UCSD-AML1 (cell line): ENCODE measurements at regions not wholly inside any gene's neighbourhood (a gene's known extent, or its start where the extent isn't known, plus 50 kb on each side); places are given as distances from the start of the nearest gene placed in this dataset.
"Not testable (repeated sequence)": the region's sequence is repeated elsewhere in the genome, so short reads cannot be mapped to it uniquely, and the experiment has no call there.

Experiments
- DNase-seq: peaks from one replicate; lab custom pipeline; 2025; ENCODE audit not compliant: unreplicated experiment; lab: John Stamatoyannopoulos, UW

DNA sequence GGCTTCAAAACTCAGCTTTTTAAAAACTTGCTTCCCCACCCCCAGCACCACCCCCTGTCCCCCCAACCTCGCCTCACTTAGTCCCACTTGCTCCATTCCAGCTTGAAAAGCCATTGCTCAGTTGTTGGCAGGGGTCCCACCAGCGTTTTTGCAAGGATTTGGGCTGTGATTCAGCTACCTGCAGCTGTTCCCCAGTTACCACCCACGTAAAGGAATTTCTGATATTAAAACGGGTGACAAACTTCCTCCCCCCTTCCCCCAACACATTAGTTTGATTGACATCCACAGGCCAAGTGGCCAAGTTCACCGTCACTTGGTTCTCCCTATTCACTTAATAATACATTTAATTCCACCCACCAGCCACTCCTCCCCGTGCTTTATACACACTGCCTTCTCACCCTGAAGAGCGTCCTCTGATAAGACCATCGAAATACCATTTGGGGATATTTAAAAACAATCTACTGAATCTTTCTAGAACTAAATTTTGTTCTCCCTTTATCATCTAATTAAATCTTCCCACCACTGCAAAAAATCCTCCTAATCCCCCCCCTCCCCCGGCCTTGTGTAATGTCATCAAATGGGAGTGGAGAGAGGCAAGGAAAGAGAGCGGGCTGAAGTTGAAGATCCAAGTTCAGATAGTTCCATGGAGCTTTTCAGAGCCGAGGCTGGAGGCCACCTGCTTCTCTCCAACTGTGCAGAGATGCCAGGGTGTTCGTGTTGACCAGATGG lies 55.1 kb downstream of the SOX9 start:
- DNase-seq = no peak

- no peak for DNase-seq
Measured at GRCh38 chr17:72176516-72176851, 55.7 kb downstream of the SOX9 start.

DNA sequence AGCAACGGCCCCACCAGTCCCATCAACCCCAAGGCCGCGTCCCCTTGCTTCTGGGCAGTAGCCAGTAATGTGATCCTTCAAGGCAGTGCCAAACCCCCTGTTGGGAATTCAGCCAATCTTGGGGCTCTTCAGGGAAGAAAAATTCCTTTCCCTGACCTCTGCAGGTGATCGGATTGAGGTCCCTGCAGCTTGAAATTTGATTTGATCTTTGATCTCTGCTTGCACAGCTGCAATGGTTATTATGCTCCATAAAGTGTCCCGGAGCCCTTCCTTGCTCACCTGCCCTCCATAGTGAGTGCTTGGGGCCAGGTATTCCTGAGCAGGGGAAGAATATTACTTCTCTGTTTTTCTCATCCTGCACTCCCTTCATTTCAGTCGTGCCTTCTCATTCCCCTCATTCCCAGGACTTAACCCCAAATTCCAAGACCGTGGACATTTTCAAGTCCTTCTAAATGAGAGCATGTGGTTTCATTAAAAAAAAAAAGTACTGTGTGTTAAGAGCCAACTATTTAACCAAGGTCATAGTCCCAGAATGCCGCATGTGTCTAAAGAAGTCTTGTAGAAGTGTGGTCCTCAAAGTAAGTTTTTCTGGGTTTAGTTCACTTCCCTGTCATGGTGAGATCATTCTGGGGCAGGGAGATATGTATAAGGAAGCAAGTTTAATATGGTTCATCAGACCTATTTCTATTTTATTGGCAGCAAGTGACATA lies 56.3 kb downstream of the SOX9 start:
- no peak for DNase-seq

DNA sequence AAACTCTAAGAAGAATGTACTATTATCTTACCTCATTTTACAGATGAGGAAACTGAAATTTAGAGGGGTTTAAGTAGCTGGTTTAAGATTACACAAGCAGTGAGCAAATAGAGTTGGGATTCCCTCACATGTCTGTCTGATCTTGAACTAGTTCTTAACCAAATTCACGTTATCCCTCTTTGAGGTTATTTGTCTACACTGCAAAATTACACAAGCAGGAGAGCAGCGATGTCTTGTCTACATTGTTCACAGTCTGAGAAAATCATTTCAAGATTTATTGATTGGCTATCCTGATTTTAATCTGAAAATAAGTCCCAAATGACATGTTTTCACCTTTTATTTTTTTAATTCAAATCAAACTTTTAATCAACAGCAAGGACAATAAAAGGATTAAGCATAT lies 56.9 kb downstream of the SOX9 start:
- no peak for DNase-seq

GRCh38 chr17:72182371-72182873 lies 61.6 kb downstream of the SOX9 start:
- no peak for DNase-seq

- DNase-seq = no peak
Measured at GRCh38 chr17:72183194-72183685, 62.4 kb downstream of the SOX9 start.

DNA sequence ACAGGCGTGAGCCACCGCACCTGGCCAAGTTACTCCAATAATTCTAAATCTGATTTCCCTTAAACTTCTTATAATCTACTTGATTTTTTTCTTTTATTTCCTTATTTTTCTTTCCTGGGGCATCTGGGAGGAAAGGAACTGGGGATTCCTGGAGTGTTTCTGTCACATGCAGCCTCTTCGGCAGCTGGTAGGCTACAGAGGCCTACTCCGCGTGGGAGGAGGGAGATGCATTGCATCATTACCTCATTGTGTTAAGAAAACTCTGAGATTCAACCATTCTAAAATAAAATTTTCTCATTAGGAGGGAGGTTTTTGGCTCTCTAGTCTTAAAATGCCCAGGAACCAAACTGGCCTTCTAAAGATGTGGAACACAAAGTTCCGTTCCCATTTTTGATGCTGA lies 64.0 kb downstream of the SOX9 start:
- DNase-seq = no peak

DNA sequence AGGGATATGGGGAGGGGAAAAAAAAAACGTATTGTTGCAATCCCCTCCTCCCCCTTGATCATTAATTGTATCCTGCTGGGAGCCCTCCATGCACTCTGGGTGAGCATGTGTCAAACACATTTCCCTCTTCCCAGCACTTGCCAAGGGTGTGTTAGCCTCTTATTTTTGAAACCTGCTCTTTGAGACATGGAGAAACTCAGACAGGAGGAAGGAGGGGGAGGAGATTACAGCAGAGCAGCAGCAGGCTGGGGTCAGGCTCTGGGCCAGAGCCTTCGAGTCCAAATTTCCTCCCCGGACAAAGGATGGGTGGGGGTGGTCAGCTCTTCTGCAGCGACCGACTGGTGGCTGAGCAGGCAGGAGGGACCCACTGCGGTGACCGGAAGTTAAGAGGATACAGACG lies 64.7 kb downstream of the SOX9 start:
- no peak for DNase-seq

DNA sequence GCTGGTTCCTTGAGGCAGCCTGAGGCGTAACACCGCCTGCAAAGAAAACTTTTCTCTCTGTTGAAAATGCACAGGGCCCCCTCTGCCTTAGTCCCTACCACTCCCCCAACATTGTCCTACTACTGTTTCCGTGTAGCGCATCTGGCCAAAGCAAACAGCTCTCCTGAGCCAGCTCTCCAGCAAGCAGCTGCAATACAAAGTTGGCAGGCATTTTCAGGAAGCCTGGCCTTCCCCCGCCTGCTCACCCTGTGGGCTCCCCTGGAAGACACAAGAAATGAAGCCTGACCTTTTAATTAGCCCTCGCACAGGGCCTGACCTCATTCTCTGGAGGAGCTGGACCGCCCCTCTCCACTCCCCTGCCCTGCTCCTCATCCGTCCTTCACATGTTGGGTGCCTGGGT lies 66.7 kb downstream of the SOX9 start:
- DNase-seq = no peak

DNA sequence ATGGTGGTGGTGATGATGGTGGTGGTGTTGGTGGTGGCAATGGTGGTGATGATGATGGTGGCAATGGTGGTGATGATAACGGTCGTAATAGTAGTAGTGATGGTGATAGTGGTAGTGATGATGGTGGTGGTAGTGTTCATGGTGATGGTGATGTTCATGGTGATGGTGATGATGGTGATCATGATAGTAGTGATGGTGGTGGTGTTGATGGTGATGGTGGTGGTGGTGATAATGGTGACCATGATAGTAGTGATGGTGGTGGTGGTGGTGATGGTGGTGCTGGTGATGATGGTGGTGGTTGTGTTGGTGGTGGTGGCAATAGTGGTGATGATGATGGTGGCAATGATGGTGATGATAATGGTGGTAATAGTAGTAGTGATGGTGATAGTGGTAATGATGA lies 68.0 kb downstream of the SOX9 start:
- no peak for DNase-seq

DNA sequence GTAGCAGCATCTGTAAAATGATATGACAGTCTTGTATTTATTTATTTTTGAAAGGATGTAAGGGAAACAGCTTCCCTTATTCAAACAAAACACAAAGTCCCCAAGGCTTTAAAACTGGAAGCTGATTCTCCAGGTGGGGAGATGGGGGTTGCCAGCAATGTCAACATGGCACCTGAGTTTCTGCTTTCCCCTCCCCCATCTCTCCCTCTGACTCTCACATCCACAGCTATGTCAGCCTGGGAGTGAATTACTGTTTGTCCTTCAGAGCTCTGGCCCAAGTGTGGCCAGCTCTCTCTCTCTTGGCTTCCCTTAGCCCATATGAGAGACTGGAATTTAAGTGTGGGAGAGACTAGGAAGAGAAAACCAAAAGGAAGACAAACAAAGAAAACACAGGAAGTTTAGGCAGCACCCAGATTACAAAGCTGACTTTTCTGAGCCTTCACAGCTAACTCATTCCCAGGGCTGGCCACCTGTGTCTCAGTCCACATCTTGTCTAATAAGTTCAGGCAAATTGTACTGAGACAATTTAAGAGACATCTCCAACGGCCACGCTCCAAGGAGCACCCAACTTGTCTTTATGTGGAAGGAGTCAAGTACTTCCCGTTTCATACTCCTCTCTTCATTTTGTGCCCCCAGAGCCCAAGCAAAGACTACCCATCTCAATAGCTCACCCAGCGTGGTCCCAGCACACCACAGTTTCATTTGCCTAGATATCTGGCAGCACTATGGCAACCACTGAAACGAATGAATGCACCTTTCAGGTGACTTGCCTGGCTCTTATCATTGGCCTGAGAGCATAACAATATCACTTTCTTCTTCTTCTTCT lies 69.2 kb downstream of the SOX9 start:
- no peak for DNase-seq

DNA sequence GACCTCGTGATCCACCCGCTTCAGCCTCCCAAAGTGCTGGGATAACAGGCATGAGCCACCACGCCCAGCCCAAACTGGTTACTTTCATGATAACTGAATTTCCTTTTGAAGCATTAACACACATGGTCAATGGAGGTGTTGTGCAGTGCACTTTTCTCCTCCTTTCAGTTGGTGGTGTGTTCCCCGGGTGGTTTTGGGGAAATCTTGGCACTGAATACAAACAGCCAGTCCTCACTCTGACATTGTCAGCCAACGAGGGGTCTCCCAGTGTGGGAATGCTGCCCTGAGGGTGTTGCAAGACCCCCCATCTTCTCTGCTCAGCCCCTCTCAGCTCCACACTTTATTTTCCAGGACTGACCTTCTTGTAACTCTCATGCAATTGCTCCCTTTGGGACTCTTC lies 70.5 kb downstream of the SOX9 start:
- DNase-seq = no peak

- DNase-seq = no peak
Measured at GRCh38 chr17:72191921-72192799, 71.3 kb downstream of the SOX9 start.

- DNase-seq = no peak
Measured at GRCh38 chr17:72192800-72193192, 72.0 kb downstream of the SOX9 start.

- no peak for DNase-seq
Measured at GRCh38 chr17:72193391-72194106, 72.7 kb downstream of the SOX9 start.

- DNase-seq = not testable (repeated sequence)
Measured at GRCh38 chr17:72194107-72194440, 73.3 kb downstream of the SOX9 start.

DNA sequence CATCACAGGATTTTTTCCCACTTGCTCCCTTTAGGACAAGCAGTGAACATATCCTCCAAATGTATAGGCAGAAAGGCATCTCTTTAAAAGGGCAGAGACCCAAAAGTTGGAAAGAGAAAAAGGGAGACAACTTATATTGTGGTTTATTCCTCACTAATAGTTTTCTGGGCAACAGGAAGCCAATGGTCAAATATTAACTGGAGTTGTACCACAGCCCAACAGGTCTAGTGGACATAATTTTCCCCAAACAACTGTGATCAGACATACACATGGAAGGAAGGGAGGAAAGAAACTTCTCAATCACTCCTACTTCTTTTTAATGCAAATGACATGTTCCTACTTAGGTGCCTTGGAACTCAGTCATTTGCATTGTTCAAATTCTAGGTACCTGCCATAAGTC lies 78.4 kb downstream of the SOX9 start:
- DNase-seq = no peak

DNA sequence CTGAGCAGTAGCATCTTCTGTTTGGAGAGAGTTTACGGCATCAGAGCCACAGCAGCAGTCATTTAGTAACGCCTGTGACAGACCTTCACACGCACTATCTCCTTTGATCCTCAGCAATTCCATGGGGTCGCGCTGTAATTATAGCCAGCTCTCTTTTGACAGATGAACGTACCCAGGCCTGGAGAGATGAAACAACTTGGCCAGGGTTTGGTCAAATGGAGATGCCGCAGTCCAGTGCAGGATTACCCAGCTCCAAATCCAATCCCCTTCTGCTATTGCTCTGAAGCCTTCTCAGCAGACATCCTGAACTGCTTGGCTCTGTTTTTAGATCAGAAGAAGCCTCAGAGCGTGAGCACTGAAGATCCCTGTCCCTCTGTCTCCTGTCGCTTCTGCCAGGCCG lies 83.9 kb downstream of the SOX9 start:
- DNase-seq = no peak

GRCh38 chr17:72205357-72205756 lies 84.5 kb downstream of the SOX9 start:
- no peak for DNase-seq

GRCh38 chr17:72205822-72206221 lies 85.0 kb downstream of the SOX9 start:
- no peak for DNase-seq
